Retina (tissue), 1 donor: ENCODE measurements at regions not wholly inside any gene's neighbourhood (a gene's known extent, or its start where the extent isn't known, plus 50 kb on each side); places are given as distances from the start of the nearest gene placed in this dataset.
A peak's percentile ranks its signal among the peaks of the same experiment; 100 is the strongest.

ENCODE experiments used
- DNase-seq: peaks from one replicate; pipeline ENCODE4 v3.0.0-alpha.2; 2016

GRCh38 chr14:104373055-104373854, 206.3 kb upstream of the C14orf180 start:
- no peak for DNase-seq

DNA sequence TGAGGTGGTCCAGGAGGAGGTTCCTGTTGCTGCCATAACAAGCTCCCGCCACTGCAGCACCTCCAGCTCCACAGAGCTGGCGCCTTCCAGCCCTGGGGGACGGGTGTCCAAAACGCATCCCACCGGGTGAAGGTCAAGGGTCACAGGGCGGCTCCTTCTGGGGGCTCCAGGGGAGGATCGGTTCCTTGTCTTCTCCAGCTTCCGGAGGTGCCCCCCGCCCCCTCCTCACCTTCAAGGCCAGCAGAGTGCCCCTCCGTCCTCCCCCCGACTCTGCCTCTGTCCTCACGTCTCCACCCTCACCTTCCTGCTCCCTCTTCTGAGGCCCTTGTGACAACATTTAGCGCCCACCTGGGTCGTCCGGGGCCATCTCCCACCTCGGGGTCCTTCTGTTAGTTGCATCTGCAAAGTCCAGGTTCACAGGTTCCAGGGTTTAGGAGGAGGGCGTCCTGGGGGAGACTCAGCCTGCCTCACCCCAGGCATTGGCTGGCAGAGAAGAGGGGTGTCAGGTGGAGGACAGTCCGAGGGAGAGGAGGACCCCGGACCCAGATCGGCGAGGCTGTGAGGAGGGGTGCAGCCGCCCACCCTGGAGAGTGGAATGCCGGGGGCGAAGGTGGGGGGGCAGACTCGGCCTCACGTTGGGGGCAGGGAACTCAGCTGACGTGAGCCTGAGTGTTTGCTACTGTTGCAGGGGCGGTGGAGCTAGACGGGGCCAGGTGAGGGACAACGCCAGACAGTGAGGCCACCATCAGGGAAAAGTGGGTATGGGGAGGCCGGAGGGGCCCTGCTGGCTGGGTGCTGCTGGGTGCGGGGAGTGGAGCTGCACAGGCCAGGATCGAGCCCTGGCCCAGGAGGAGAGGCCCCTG, 205.5 kb upstream of the C14orf180 start:
- DNase-seq, result no peak

DNA sequence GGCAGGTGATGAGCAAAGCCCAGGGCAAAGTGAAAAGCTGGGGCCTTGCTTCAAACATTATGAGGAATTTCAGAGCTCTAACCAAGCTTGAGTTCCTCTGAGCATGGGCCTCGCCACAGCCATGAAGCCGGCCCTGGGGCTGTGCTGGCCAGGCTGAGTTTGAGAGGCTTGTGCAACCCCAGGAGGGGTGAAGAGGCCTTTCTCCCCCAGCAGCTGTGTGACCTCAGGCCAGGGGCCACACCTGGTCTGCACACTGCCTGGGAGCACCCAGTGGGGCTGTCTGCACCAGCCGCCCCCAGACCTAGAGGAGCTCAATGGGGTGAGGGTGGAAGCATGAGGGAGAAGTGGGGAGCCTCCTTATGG, 204.9 kb upstream of the C14orf180 start:
- no peak for DNase-seq

DNA sequence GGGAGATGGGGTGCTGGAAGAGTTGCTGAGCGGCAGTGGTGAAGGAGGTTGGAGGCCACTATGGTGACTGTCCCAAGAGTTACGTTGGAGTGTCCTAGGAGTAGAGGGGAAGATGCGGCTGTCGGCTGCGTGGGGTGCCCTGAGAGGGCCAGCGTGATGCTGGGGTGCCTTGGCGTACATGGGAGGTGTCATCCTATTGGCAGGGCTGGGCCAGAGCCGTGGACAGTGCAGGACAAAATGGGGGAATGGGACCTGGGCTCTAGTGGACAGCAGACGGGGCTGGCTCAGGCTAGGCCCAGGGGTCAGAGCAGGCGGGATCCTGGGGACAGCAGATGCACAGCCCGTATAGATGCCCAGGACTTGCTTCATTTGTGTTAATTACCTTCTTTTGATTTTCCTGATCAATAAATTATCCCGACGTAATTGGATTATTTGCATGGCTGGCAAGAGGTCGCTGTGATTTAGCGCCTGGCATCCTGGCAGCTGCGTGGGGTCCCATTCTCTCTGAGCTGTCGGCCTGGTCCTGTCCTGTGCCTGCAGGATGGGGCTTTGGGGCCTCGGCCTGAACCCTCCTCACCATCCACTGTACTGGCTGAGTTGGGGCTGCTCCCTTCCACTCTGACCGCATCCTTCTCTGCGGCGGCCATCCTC, 203.9 kb upstream of the C14orf180 start:
- DNase-seq, result no peak

- no peak for DNase-seq
These were observed 203.1 kb upstream of the C14orf180 start for GRCh38 chr14:104376202-104377140.

DNA sequence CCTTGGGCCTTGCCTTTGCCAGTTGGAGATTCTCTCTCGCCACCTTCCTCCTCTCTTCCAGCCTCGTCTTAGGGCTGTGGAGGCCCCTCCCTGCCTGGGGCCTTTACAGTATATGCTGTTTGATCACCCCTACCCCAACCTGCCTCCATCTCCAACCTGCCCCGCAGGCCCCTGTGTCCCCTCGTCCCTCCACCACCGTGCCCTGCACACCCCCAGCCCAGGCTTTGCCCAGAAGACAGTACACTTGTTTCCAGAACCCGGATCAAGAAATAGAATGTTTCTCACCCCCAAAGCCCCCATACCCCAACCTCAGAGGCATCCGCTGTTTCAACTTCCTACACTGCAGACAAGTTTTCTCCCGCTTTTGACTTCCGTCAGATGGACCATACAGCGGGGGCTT, 202.3 kb upstream of the C14orf180 start:
- DNase-seq, result no peak

GRCh38 chr14:104378698-104379113, 200.9 kb upstream of the C14orf180 start:
- peak; percentile 64 for DNase-seq

GRCh38 chr14:104382361-104383087, 197.0 kb upstream of the C14orf180 start:
- no peak for DNase-seq

- peak; percentile 87 for DNase-seq
These were observed 196.2 kb upstream of the C14orf180 start for GRCh38 chr14:104383088-104383995.

DNA sequence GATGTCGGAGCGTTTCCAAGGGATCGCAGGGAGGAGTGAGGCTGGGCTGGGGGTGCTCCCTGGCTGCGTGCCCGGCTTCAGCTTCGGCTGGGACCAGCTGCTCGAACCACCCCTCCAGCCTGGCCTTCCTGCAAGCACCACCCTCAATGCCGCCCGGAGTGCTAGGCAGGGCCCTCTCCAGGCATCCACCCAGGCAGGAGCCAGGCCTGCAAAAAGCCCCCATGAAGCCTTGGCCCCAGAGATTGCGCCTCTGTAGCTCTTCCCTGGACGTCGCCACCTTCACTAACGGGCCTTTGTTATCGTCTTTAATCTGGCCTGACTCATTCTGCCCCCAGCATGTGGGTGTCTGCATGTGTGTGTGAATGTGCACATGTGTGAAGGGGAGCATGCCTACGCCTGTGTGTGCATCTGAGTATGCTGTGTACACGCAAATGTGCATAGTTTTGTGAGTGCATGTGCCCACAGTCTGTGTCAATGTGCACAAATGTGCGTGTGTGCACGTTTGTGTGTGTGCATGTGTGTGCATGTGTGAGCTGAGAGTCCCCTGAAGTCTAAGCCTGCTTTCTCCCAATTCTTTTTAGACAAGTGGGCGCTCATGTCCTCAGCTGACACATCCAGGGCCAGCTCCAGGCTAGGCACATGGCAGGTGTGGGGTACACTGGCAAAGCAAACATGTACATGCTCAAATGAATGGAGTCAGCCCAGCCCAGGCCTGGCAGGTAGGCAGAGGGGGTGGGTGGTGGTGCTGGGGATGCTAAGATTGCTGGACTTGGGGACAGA, 195.4 kb upstream of the C14orf180 start:
- peak; percentile 84 for DNase-seq

- no peak for DNase-seq
These were observed 194.8 kb upstream of the C14orf180 start for GRCh38 chr14:104384776-104385071.

GRCh38 chr14:104385111-104385510, 194.5 kb upstream of the C14orf180 start:
- DNase-seq, result peak; percentile 68

DNA sequence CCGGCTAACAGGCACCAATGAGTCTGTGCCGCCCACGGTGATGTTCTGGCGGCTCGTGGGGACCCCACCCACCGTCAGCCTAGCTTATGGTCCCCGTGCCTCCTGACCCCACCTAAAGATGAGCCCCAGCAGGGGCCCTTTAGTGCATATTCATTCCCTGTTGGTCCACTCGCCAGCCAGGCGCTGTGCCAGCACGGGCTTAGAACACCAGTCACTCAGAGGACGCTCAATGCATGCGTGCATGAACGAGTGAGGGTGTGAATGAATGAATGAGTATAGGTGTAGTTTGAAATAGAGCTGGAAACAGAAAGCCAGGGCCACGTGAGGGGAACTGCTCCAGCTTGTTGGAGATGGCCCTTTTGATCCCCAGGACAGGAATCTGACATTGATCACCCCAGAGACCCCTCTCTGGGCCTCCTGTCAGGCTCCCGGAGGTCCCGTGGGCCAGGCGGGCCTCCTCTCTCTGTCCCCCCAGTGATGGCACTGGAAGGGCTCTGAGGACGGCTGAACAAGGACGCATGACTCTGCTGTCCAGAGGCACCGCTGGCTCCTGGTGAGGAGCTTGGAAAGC, 193.9 kb upstream of the C14orf180 start:
- peak; percentile 61 for DNase-seq

GRCh38 chr14:104386151-104386841, 193.3 kb upstream of the C14orf180 start:
- DNase-seq, result no peak

DNA sequence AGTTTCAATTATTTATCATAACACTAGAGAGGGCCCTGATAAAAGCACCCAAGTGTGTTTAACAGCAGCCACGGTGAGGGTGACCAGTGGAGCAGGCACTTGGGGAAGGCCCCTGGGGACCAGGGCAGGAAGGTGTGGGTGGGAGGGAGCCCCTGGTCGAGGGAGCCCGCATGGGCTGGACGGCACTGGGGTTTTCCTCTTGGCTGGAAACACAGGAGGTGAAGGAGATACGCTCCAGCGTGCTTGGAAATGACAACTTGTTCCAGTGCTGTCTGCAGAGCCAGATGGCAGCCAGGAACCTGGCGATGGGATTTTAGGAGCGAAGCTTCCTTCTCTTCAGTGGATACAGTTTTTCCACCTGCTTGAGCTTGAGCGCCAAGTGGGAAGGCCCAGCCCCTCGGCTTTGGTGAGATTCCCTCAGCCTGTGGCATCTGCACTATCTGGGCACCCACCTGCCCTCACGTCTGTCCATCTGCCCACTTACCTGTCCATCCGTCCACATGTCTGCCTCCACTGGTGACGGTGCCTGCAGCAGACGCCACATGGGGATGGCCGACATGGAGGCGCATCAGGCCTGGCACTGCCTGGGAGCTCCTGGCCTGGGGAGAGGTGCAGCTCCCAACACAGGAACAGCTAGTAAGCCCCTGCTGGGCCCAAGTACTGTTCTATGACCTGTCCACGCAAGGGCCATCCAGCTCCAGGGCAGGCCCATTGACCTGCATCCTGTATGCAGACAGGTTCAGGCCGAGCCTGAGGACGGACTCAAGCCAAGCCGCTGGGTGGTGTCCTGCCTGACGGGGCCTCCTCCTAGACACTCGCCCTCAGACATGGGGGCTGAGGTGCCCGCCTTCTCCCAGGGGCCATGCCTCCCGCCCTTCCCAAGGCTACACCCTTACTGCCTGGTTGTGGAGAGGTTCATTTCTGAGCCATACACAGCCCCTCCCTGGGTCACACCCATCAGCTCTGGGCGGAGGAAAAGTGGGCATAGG, 192.2 kb upstream of the C14orf180 start:
- no peak for DNase-seq

GRCh38 chr14:104388011-104388521, 191.5 kb upstream of the C14orf180 start:
- DNase-seq, result no peak
